ES-I3 (cell line): ENCODE measurements at regions not wholly inside any gene's neighbourhood (a gene's known extent, or its start where the extent isn't known, plus 50 kb on each side); places are given as distances from the start of the nearest gene placed in this dataset.

ENCODE experiments used
- H3K36me3 ChIP-seq: 2 replicates; pipeline ENCODE4 v1.6.1; 2013; ENCODE audit warnings: mild to moderate bottlenecking, low read length, control low read depth, moderate library complexity; ENCODE audit not compliant: insufficient read depth
- H3K4me1 ChIP-seq: 2 replicates; pipeline ENCODE4 v1.6.1; 2013; ENCODE audit warnings: mild to moderate bottlenecking, control low read depth, low read length; ENCODE audit not compliant: insufficient read depth
- H3K9ac ChIP-seq: 2 replicates; pipeline ENCODE4 v1.6.1; 2013; ENCODE audit warnings: low read depth, mild to moderate bottlenecking, low read length, moderate library complexity
- H3K9me3 ChIP-seq: 2 replicates; pipeline ENCODE4 v1.6.1; 2013; ENCODE audit warnings: mild to moderate bottlenecking, low read length, moderate library complexity; ENCODE audit not compliant: control insufficient read depth, insufficient read depth

DNA sequence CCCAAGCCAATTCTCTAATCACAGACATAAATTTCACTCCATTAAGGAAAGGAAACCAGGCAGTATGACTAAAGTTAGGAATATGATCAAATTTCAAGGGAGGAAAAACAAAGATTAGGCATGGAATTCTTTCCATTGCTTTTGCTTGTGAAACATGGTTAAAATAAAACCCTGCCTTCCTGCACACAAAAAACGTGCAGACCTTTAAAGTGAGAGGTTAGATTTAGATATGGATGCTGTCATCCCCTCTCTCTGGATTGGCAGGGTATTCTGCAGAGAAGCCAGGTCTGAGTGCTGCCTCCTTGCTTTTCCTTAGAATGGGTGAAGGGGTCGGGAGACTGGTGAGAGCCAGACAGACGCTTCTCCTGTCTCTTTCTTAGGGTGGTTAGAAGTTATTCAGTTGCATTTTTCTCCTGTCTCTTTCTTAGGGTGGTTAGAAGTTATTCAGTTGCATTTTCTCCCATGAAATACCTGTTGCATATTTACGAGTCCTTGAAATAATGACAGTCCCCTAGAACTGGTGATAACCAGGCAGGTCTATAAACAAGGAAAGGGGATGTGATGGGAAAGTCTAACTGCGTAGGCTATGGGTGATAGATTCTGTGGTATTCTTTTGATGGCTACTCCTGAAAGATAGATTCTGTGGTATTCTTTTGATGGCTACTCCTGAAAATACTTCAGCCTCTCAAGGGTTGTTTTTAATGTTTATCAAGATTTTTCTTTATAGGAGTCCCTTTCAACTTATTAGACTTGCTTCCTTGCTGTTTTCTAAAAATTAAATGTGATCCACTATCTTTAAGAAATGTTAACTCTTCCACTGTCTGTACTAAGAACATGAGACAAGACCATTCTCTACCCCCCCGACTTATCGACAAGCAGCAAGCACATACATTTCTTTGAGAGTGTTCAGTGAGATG, 163.6 kb downstream of the SPRY1 start:
- Histone ChIP-seq H3K36me3 (no peaks in the 10 kb centered on the region), H3K4me1 (peaks cover 28% of the 10 kb centered on the region), H3K9me3 (no peaks in the 10 kb centered on the region), H3K9ac (no peak overlapping the region)

DNA sequence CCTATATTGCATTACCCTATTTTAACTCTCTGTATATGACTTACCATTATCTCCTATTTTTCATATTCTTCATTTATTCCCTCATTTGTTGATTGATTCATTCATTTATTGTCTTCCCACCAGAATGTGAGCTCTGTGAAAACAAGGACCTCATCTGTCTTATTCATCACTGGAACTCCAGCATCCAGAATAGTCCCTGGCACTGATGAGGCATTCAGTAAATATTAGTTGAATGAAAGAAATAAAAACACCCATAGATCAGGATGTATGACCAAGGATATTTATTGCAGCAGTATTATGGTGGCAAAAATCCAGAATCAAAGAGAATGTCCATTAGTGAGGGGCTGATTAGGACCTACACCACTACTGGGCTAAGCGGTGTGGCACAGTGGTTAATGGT, 164.9 kb downstream of the SPRY1 start:
- Histone ChIP-seq H3K9me3 (no peaks in the 10 kb centered on the region), H3K9ac (no peak overlapping the region), H3K36me3 (no peaks in the 10 kb centered on the region), H3K4me1 (peaks cover 14% of the 10 kb centered on the region)

DNA sequence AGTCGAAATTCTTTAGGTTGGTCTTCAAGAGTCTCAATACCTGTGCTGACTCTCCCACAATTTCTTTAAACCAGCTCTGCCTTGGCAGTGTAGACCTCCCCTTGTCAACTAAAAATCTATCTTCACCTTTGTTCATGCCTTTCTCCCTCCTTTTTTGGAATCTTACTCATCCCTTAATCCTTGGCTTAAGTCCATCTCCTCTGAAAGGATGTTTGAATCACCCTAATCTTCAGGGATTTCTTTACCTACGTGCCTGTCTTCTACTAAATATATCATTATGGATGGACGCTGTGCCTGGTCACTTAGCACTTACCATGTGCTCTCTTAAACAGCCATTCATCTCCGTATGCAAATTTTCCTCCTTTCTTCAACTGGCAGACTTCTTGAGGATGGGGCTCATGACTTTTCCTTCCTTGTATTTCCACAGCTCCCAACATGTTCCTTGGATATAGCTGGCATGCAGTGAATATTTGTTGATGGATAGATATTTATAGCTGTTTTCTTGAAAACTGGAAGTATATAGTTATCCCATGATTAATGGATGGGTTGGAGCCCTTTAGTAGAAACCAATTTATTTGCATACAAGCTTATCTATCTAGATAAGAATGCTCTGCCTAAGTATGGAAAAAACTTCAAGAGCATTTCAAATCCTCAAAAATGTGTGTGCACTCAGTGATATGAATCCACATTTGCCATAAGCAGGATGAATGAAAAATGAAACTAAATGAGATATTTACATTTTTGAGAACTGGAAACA, 166.6 kb downstream of the SPRY1 start:
- no peaks in the 10 kb centered on the region; the same call in 1 of the 2 replicates for H3K9me3 ChIP-seq
- peaks cover 13% of the 10 kb centered on the region; the same call in 1 of the 2 replicates for H3K4me1 ChIP-seq
- no peak overlapping the region for H3K9ac ChIP-seq
- no peaks in the 10 kb centered on the region for H3K36me3 ChIP-seq

DNA sequence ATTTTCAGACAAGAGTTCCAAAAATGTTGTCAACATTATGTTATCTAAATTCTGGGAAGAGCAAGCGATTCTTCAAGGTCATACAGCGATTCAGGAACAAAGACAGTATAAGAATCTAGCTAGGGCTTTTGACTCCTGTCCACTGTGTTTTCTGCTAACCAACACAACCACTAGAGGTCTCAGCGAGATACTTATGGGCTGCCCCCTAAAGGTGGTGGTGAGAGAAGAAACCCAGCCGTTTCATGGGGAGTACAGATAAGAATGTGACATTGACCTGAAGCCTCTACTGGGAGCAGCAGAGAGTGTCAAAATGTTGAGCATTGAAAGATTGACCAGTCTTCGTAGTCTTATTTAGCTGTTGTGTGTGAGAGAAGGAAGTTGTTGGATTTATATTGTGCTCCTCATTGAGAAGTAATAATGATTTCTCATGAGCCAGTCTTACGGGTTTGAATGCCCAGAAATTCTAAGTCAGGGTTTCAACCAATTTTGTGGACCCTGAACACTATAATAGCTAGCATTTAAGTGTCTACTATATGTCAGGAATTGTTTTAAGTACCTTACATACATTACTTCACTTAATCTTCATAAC, 168.3 kb downstream of the SPRY1 start:
- peaks cover 5% of the 10 kb centered on the region; the same call in 1 of the 2 replicates for H3K4me1 ChIP-seq
- no peaks in the 10 kb centered on the region; the same call in 1 of the 2 replicates for H3K9me3 ChIP-seq
- no peaks in the 10 kb centered on the region for H3K36me3 ChIP-seq
- H3K9ac ChIP-seq, result no peak overlapping the region

DNA sequence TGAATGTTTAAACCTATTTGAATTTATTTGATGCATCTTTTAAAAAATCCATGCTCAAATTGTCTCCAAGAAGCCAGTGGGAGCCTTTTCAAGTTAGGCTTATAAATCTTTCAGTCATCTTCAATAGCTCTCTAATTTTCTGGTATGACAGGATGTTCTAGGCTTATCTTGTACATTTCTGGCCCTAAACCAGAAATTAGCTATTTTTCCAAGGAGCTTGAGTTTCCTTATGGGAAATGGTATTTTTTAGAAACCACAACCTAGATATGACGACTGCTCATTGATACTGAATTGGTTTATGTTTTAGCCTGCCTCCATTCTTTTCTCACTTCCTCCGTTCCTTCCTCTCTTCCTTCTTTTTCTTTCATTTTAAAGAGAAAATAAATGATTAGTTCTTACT, 172.3 kb downstream of the SPRY1 start:
- Histone ChIP-seq H3K4me1 (no peaks in the 10 kb centered on the region), H3K9ac (no peak overlapping the region), H3K36me3 (no peaks in the 10 kb centered on the region), H3K9me3 (no peaks in the 10 kb centered on the region; the same call in 1 of the 2 replicates)

DNA sequence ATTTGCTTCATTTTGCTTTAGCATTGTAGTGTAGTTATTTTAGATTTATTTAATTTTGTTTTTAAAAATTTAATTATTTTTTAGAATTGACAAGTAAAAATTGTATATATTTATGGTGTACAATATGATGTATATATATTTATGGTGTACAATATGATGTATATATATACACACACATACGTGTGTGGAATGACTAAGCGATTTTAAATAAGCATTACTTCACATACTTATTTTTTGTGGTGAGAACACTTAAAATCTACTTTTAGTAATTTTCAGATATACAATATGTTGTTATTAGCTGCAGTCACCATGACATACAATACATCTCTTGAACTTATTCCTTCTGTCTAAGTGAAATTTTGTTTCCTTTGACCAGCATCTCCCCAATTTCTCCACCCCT, 172.9 kb downstream of the SPRY1 start:
- Histone ChIP-seq H3K4me1 (no peaks in the 10 kb centered on the region), H3K9ac (no peak overlapping the region), H3K36me3 (no peaks in the 10 kb centered on the region), H3K9me3 (no peaks in the 10 kb centered on the region; the same call in 1 of the 2 replicates)

DNA sequence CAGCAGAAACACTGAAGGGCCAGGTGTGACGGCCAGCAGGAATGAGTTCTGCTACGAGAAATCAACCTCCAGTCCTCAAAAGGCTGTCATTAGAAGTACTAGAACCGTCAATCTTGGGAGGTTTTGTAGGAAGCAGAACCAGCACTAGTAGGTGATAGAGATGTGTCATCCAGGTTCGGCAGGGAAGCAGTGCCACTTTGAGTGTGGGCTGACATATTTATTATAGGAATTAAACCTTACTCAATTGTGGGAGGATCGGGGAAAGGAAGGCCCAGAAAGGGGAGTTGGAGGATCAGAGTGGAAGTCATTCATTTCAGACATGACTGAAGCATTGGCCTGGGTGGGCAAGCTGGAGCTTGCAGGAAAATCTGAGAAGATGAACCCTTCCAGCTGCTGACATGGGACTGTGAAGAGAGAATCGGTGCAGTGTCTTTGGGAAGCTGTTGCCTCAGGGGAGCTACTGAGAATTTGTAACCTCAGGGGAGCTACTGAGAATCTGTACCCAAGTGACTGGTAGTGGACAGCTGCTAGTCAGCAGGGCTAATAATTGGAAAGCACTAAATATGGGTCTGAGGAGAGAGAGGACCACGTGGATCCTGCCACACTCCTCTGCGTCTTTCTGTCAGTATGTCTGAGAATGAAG, 177.4 kb downstream of the SPRY1 start:
- Histone ChIP-seq H3K9me3 (no peaks in the 10 kb centered on the region), H3K9ac (no peak overlapping the region), H3K4me1 (no peaks in the 10 kb centered on the region), H3K36me3 (no peaks in the 10 kb centered on the region)

DNA sequence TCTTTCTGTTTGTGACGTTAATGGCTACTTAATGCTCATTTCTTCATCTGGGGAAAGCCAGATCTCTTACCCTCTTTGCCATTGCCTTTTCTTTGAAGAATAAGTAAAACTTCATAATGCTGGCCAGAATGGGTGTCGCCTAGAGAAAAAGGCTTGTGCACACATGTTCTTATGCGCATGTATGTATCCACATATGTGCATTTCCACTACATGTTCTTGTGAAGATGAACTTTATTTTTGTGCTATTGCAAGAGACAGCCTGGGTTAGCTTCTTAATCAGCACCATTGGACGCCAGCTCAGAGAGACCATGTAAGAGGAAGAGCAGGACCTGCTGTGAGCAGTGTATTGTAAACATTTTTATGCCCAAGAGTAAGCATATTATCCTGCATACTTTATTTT, 178.7 kb downstream of the SPRY1 start:
- H3K36me3 ChIP-seq, result no peaks in the 10 kb centered on the region
- 0 out of 2 replicates have a peak, but pooled peaks cover 3% of the 10 kb centered on the region for H3K9me3 ChIP-seq
- H3K4me1 ChIP-seq, result no peaks in the 10 kb centered on the region
- no peak overlapping the region for H3K9ac ChIP-seq

DNA sequence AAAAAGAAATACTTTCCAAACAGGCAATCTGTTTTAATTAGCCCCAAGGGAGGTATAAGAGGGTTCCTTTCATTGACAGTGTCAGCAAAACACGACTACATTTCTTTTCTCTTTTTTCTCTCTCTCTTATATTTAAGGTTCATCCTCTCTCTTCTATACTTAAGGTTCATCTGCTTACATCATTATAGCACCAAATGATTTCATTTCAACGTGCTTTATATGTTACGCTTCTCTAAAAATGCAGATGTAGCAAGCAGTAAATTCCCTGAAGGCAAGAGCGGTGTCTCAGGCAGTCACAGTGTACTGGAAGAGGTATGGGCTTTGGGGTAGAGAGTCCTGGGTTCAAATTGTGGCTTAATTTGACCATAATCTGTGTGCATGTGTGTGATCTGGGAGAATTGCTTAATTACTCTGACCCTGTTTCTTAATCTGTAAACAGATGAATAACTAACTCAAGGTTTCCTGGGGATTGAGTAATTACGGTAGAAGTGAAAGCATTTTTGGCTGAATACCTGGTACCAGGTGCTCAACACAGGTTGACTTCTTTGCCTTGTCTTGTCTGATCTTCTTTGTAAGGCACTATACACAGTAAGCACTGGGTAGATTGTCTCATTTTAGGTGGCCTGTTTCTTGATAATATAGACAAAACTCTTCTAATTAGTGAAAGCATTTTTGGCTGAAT, 180.8 kb downstream of the SPRY1 start:
- Histone ChIP-seq H3K9ac (no peak overlapping the region), H3K4me1 (no peaks in the 10 kb centered on the region), H3K36me3 (no peaks in the 10 kb centered on the region), H3K9me3 (peaks cover 8% of the 10 kb centered on the region; the same call in 1 of the 2 replicates)

DNA sequence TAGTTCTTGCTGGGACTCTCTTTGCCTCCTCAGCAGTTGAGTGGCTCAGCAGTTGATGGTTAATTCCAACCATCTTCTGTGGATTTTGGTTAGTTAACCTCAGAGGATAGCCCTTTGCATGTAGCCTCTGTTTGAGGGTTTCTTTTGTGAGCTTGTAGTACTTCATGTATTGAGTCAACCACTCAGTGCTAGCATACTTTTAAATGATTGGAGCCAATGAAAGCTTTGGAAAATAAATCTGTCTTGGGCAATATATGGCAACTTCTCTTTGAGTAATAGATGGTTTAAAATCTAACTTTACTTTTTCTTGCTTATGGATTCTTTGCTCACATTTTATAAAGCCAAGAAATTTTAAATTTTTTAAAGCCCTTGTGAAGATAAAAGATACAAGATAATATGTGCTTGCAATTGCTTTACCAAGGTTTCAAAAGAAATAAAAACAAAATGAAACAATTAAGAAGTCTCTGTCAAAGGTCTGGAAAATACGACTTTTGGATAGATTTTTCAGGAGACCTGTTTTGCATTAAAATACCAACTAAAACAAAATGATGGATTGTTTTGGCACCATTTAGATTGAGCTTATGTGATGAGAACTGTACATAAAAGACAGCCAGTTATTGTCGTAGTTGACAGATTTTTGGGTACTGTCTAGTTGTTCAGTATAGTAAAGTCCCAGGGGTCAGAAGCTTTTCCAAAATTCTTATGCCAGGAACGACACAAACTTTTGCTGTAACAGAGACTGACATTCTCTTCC, 181.9 kb downstream of the SPRY1 start:
- H3K9ac ChIP-seq, result no peak overlapping the region
- H3K4me1 ChIP-seq, result no peaks in the 10 kb centered on the region
- peaks cover 8% of the 10 kb centered on the region; the same call in 1 of the 2 replicates for H3K9me3 ChIP-seq
- no peaks in the 10 kb centered on the region for H3K36me3 ChIP-seq

DNA sequence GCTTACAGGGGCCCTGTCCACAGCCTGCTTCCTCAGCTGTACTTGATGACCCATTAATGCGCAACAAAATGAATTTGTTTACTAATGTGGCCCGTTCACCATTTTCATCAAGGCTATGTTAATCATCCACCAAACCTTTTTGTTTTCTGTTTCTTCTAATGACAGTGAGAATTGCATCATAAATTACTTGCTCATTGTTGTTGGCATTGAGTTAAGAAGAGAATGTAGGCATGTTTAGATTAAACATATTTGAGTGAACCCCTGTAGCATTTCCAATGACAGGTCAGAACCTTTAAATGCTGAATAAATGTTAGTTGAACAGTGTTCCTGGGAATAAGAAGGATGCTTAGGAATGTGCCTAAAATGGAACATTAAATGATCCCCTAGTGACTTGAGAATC, 183.4 kb downstream of the SPRY1 start:
- H3K9ac ChIP-seq, result no peak overlapping the region
- H3K4me1 ChIP-seq, result peaks cover 4% of the 10 kb centered on the region; the same call in 1 of the 2 replicates
- H3K36me3 ChIP-seq, result no peaks in the 10 kb centered on the region
- peaks cover 8% of the 10 kb centered on the region; the same call in 1 of the 2 replicates for H3K9me3 ChIP-seq

DNA sequence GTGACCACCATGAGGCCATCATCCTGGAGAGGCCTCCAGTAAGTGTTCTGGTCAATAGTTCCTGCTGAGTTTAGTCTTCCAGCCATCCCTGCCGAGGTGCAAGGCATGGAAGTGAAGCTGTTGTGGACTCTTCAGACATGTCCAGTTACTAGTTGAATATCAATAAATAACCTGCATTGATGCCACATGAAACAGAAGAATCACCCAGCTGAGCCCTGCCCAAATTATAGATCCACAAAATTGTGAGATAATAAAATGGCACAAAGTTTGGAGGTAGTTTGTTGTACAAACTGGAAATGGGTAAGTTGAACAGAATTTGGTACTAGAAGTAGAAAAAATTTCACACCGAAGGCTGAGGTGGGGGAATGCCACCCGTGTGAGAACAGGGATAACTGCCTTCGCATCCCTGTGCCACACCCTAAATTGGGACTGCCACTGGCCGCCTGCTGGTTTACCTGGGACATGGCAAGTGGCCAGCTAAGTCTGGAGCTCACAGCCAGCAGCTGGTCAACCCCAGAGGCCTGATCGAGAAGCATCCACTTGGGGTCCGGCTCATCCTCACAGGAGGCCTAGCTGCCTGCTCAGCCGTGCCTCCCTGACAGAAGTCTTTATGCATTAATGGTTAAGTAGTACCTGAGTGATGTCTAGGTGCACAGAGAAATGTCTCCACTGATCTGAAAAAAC, 184.5 kb downstream of the SPRY1 start:
- H3K9ac ChIP-seq, result no peak overlapping the region
- H3K36me3 ChIP-seq, result no peaks in the 10 kb centered on the region
- peaks cover 8% of the 10 kb centered on the region; the same call in 1 of the 2 replicates for H3K9me3 ChIP-seq

More for the DNA sequence above, 184.5 kb downstream of the SPRY1 start:
- peaks cover 5% of the 10 kb centered on the region; the same call in 1 of the 2 replicates for H3K4me1 ChIP-seq
